Fibroblast of mammary gland (primary cell): ENCODE measurements at regions not wholly inside any gene's neighbourhood (a gene's known extent, or its start where the extent isn't known, plus 50 kb on each side); places are given as distances from the start of the nearest gene placed in this dataset.

Experiments used
- DNase-seq: peaks from one replicate; pipeline ENCODE4 v3.0.0-alpha.2; 2010; ENCODE audit warnings: low read depth
- H3K4me3 ChIP-seq: 2 replicates; pipeline ENCODE4 v1.5.1; 2011; ENCODE audit warnings: low read depth, mild to moderate bottlenecking, low read length, moderate library complexity; ENCODE audit not compliant: control insufficient read depth
- CTCF ChIP-seq: conservative IDR thresholded peaks from 2 replicates; pipeline ENCODE4 v1.5.1; 2011; ENCODE audit warnings: low read depth, low read length, inconsistent platforms; ENCODE audit not compliant: control insufficient read depth, insufficient read depth

- no peak for TF ChIP-seq CTCF
- no peak overlapping the region for H3K4me3 ChIP-seq
- DNase-seq: no peak
Measured at GRCh38 chr2:150778828-150779227, 291.4 kb upstream of the RND3 start.

DNA sequence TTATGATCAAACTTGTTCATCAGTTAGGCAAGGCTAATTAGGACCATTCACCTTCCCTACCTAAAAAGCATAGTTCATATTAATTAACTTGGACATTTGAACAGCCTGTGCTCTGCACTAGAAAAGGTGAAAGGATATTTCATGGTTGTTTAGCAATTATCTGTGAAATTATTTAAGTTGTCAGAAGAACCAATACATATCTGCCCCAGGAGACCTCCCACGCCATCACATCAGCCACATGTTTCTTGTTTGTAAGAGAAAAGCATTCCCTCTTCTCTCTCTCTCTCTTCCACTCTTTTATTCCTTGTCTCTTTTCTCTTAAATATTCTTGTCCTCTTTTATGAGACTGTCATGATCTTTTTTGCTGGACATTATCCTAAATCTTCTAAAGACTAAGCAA lies 282.0 kb upstream of the RND3 start:
- H3K4me3 ChIP-seq: no peak overlapping the region
- DNase-seq: peak; percentile 39
- no peak for TF ChIP-seq CTCF

GRCh38 chr2:150767991-150768746 lies 280.7 kb upstream of the RND3 start:
- no peak for TF ChIP-seq CTCF
- no peak overlapping the region for H3K4me3 ChIP-seq
- DNase-seq: peak; percentile 15

GRCh38 chr2:150762571-150762970 lies 275.1 kb upstream of the RND3 start:
- TF ChIP-seq CTCF: no peak
- no peak overlapping the region for H3K4me3 ChIP-seq

GRCh38 chr2:150759531-150759930 lies 272.1 kb upstream of the RND3 start:
- TF ChIP-seq CTCF: no peak
- DNase-seq: no peak
- H3K4me3 ChIP-seq: no peak overlapping the region

More at GRCh38 chr2:150762571-150762970, 275.1 kb upstream of the RND3 start:
- no peak for DNase-seq

DNA sequence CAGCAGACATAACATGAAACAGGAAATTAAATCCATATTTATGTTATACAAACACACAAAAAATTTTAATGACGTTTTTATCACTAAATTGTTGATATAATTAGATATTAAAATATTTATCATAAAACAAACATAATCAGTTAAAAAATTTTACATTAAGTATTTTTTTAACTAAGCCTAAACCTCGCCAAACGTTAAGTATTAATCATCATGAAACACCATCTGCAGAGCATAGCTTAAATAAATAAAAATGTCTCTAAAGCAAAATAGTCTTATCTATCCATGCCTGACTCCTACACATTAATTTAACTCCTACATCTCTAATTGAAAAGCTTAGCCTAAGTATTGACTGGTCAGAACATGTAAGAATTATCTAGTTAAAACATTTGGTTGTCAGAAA lies 271.6 kb upstream of the RND3 start:
- no peak for TF ChIP-seq CTCF
- no peak overlapping the region for H3K4me3 ChIP-seq
- DNase-seq: peak; percentile 4
